GM19025 (cell line): ENCODE measurements at regions not wholly inside any gene's neighbourhood (a gene's known extent, or its start where the extent isn't known, plus 50 kb on each side); places are given as distances from the start of the nearest gene placed in this dataset.
A peak's percentile ranks its signal among the peaks of the same experiment; 100 is the strongest.

Experiments
- ATAC-seq: cut with Tn5 transposase; IDR thresholded peaks from one replicate; pipeline ENCODE4 v1.9.1; 2021; ENCODE audit warnings: mild to moderate bottlenecking, low read depth, moderate library complexity; ENCODE audit not compliant: unreplicated experiment

DNA sequence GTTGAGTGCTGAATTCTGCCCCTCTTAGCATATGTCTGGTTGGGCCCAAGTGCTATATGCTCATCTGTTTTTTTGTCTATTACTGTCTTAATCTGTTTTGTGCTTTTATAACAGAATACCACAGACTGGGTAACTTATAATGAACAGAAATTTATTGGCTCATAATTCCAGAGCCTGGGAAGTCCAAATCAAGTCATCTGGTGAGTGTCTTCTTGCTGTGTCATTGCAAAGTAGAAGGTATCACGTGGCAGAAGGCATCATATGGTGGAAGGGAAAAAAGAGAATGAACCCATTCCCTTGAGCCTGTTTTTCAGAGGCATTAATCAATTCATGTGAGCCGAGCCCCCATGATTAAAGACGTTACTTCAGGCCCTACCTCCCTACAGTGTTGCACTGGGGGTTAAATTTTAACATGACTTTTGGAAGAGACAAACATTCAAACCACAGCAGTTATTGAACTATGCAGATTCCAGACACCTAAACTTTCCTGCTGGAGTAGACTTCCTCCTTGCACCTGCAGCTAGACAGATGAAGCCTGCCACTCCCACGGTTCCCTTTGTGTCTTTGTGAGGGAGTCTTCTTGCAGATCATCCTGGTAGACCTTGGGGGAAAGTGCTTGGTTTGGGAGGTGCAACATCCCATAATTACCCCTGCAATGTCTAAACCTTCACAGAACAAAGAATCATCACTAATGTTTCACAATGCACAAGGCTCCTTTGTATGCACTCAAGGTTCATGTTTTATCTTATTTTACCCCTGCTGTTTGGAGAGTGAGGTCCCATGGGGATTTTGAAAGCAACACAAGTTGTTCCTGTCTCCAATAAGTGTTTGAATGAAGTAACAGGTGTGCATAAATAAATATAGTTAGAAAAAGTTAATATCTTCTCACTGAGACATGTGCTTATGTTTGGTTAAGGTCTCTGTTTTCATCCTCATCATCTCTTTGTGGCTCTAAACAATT lies 64.7 kb upstream of the XCR1 start:
- ATAC-seq = no peak

DNA sequence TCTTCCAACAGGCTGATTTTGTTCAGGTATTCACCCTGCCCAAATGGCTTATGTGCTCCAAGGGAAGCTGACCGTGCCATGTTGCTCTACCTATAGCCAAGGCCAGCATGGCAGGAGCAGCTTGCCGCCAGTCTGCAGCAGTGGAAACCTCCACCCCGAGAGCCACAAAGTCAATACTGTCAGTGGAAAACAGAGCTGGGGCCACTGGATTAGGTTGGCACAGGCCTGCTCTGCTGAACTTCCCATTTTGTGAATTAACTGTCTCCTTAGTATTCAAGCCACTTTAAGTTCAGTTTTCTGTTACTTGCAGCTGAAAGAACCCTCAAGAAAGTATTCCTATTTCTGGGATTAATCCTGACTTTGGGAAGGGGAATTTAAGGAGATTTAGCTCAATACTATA lies 63.8 kb upstream of the XCR1 start:
- ATAC-seq = no peak

DNA sequence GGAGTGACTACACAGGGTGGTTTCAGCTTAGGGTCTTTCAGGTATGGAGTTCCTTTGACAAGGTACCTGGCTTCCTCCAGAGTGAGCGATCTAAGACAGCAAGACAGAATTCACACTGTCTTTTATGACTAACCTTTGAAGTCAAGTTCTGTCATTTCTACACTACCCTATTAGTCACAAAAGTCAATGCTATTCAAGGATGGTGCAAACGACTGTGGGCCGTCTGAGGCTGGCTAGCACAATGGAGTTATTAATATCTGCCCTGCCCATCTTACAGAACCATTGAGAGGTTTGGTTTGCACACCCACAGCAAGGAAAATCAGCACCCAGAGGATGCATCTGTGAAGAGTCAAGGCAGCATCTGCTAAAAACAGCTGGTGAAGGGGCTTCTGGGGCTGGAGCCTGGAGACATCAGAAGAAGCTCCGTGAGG lies 62.9 kb upstream of the XCR1 start:
- no peak for ATAC-seq

DNA sequence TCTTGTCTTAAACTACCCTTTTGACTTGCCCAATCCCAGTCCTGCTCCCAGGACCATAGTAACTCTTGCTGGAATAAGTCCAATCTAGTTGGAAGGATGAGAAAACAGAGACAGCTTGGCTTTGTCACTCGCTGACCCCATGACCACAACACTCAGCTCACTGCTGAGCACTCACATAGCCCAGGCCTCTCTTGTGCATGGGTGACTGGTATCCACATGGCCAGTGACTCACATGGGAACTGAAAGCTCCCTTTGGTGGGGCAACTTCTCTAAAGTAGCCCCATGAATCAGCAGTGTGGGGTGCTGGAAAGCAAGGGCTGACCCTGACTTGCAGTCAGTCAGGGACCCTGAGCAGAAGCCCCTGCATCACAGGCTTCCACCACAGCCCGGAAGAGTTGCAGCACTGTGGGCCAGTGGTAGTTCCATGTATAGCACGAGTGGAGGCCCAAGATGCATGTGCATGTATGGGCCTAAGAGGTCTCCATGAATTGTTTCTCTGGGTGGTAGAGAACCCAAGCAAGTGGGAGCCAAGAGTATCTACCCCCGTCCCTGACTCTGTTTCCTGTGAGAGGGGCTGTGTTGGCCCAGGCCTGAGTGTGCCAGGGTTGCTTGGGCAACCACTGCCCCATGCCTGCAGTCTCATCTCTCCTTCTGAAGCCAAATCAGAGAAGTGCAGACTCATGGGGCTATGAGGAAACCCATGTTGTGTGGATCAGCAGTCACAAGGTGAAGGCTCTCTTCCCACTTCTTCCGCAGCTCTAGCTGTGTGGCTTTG lies 62.1 kb upstream of the XCR1 start:
- ATAC-seq = peak; percentile 44

DNA sequence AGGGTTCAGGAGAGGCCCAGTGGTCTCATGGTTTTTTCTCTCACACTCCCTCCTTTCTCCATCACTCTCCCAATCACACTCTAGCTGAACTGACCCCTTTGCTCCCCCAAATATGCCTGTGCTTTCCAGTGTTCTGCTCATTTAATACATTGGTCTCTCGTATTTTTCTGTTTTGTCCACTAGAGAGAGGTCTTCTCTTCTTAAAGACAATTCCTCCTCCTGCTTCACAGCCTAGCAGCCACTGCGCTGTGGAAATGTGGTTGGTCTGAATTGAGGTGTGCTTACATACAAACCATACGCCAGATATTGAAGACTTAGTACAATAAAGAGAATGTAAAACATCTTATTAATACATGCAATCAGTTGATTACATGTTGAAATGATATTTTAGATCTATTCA lies 60.6 kb upstream of the XCR1 start:
- no peak for ATAC-seq

DNA sequence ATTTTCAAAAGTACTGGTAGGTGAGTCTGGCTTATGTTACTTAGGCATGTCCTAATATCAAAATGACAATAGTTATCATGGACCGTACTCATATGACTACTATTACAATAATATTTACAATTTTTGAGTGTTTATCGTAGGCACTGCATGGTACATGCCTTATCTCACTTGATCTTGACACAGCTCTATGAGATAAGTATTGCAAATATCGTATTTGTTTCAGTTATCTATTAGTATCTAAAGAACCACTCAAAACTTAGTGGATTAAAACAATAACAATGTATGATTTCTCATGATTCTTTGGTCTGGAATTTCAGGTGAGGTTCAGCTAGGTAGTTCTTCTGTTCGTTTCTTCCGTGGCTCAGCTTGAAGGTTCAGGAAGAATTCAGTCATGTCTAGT lies 59.7 kb upstream of the XCR1 start:
- ATAC-seq = no peak

DNA sequence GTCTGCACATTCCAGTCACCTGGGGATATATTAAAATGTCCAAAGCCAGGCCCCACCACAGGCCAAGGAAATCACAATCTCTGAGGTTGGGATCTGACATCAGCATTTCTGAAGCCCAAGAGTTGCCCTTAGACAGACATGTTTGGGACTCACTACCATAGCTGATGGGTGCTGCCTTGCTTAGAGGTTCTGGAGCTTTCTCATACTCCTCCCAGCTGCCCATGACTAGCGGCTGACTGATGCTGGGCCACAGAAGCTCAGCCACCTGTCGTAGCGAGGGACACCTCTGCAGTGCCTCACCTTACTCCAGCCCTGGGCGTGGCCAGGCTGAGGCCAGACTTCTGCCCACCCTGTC lies 58.8 kb upstream of the XCR1 start:
- no peak for ATAC-seq

DNA sequence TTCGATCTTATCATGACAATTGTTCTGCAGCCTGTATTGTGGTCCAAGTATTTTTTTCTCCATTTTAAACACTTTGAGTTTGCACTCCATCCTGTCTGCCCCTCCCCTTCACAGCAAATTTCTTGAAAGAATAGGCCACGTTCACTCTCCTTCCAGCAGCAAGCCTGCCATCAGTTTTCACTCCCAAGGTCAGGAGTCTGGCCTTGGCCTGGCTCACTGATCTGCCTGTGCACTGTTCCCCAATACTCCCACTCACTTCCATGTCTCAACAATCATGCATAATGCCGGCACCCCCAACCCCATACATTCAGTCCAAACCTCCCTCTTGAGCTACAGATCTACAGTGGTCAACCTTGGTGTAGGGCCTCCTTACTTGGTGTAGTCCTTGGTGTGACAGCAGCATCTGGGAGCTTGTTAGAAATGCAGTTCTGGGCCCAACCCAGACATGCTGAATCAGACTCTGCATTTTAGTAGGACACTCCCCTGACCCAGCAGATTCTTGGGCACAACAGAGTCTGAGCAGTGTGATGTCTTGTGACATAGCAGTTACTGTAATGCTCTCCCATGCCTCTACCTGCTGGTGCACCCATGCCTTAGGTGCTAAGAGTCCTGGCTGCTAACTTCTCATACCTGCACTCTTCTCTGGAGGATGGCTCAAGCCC lies 58.3 kb upstream of the XCR1 start:
- no peak for ATAC-seq

DNA sequence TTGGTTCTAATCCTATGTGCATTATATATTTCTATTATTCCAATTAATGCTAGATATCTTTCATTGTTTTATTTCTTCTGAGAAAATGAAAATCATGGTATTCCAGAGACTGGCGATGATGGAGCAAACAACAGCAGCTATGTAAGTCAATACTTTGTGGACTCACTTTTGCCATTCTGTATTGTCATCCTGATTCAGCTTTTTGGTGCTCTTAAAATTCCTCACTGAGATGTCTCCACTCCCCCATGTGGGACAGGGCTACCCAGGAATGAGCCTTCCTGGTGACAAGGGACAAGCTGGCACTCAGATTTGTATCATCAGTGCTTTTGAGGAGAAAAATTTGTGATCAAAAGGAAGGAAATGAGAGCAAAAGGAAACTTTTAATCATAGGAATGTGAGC lies 56.7 kb upstream of the XCR1 start:
- no peak for ATAC-seq

DNA sequence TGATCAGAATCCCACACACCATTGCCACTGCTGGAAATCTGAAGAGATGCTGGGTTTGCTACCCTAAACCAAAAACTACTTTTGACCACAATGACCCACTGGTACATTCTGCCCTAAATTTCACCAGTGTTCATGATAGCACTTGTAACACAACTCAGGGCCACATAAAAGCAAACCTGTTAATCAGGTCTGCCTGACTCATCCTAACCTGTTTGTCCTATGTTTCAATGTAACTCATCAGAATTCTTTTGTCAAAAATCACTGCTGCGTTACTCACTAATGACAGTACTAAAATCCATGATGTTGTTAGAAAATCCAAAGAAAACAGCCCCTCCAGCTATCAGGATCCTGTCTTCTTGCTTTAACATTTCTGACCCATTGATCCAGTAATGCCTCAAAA lies 55.6 kb upstream of the XCR1 start:
- ATAC-seq = no peak

DNA sequence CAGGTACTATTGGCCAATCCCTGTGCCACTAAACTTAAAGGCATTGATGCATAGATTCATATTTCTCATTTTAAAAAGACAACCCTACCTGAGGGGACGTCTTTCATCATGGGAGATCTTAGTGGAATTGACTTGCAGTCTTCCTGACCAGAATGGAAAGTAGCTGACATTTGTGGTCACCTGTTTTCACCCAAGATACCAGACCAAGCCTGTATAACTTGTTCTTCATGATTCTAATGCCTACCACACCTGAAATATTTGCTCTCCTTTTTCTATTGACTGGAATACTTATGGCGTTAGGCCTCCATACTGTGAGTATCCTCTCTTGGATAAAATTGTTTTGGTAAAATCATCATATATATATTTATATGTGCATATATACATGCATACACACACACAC lies 54.7 kb upstream of the XCR1 start:
- ATAC-seq = no peak

DNA sequence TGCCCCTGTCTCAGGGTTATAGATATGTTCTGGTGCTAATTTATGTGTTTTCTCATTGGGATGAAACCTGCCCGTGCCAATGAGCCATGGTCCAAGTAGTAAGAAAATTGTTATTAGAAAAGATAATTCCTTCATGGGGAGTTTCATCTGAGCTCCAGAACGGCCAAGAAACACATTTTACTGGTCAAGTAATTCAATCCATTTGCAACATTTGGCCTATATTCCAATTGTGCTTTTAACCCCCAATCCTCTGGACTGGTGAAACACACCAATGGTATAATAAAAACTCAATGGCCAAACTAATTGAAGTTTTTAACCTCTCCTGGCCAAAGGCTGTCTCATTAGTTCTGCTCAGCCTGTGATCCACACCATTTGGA lies 53.7 kb upstream of the XCR1 start:
- ATAC-seq = no peak

DNA sequence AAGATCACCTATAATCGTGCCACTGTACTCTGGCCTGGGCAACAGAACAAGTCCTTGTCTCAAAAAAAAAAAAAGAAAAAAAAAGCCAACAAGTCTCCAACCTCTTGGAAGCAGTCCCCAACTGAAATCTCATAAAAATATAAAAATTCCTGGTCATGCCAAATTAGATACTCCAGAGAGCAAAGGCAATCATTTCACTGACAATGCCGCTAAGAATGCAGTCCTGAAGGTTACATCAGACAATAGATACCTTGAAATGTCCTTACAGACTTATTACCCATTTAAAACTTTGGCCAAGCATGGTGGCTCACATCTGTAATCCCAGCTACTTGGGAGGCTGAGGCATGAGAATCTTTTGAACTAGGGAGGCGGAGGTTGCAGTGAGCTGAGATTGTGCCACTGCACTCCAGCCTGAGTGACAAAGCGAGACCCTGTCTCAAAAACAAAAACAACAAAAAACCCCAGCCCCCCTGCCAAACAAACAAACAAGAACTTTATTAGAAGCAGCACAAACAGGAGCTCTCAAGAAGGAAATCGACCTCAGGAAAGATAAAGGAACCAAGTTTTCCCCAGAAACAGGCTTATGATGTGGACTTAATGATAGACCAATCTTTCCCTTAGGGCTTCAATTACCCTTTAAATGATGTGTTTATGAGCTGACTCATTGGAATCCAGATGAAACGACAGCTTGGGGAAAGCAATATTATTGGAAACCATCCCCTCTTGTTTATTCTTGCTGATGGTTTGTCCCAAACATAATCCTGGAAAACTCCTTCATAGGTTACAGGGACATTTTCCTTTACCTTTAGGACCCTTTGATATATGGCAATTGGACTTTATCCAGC lies 53.1 kb upstream of the XCR1 start:
- no peak for ATAC-seq

DNA sequence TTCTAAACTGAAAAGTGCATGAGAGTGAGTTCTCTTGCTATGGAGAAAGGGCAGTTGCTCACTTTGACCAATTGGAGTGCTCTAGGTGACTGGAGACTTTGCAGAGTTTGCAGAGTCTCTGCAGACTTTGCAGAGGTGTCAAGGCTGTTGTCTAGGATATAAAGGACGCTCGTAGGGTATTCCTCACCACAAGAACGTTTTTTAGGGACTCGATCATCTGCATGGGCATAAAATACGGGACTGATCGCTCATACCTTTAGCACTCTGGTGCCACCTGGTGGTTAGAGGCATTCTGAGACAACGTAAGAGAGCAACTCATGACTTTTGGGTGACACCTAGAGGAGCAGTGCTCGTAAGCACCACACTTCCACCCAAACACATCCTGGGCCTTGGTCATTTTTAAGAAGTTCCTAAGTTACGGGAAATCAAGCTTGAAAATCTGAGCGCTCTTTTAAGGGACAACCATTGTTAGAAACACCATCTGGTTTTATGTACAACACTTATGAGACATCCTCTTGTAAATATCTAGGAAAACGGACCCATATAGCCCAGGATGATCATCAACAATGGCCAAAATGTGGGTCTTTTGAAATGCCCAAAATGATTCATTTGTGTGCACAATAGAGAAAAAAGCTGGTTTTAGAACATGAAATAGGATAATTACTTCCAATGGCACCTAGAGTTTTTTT lies 51.6 kb upstream of the XCR1 start:
- ATAC-seq = no peak
